K562 (cell line): ENCODE measurements at regions not wholly inside any gene's neighbourhood (a gene's known extent, or its start where the extent isn't known, plus 50 kb on each side); places are given as distances from the start of the nearest gene placed in this dataset.

ENCODE experiments used
- HSF4 ChIP-seq: fragments of 250-450 bp; sonication (Bioruptor Pico); IDR thresholded peaks from 2 replicates; pipeline ENCODE4 v2.1.2; 2022; ENCODE audit warnings: mild to moderate bottlenecking, moderate library complexity, borderline replicate concordance
- JUNB ChIP-seq: fragments of 450-650 bp; formaldehyde crosslinking; conservative IDR thresholded peaks from 2 replicates; pipeline ENCODE4 v1.4.0; 2020; ENCODE audit warnings: mild to moderate bottlenecking
- JUND ChIP-seq, 2 experiments: IDR thresholded peaks; 2 replicates in 1 of 2; 3 replicates in 1 of 2; pipeline ENCODE4 v1.6.1; 2011; ENCODE audit warnings: borderline replicate concordance in 2 of 2, low read depth in 2 of 2, low read length in 2 of 2, improper control_type of control experiment in 1 of 2, missing biosample characterization in 1 of 2, missing genetic modification characterization in 1 of 2, missing genetic modification reagents in 1 of 2
- ZNF23 ChIP-seq: fragments of 250-450 bp; sonication (Bioruptor Pico); IDR thresholded peaks from 2 replicates; pipeline ENCODE4 v1.4.0; 2020; ENCODE audit warnings: mild to moderate bottlenecking
- ZNF274 ChIP-seq: IDR thresholded peaks from 2 replicates; pipeline ENCODE4 v1.6.1; 2011; ENCODE audit warnings: low read depth, mild to moderate bottlenecking, low read length, moderate library complexity, borderline replicate concordance
- ZNF77 ChIP-seq: fragments of 250-450 bp; sonication (Bioruptor Pico); IDR thresholded peaks from 2 replicates; pipeline ENCODE4 v1.5.0; 2020
- TF ChIP-seq, protein P1 (sequence below), 2 experiments: fragments of 450-650 bp; formaldehyde crosslinking in 1 of 2; IDR thresholded peaks; 2 replicates each; pipeline versions ENCODE4 v1.4.0 to v1.6.1; 2014 to 2020; ENCODE audit warnings: mild to moderate bottlenecking in 2 of 2, borderline replicate concordance in 1 of 2, low read depth in 1 of 2
- TF ChIP-seq, protein P2 (sequence below), 3 experiments: IDR thresholded peaks in 2 of 3; conservative IDR thresholded peaks in 1 of 3; 2 replicates each; pipeline ENCODE4 v1.5.1; 2011 to 2012; ENCODE audit warnings: low read length in 3 of 3, mild to moderate bottlenecking in 3 of 3, control low read depth in 2 of 3, improper control_type of control experiment in 1 of 3, inconsistent platforms in 1 of 3, low read depth in 1 of 3, mixed read lengths in 1 of 3, moderate library complexity in 1 of 3; ENCODE audit not compliant: insufficient read depth in 2 of 3
- TF ChIP-seq, protein P3 (sequence below): sonication (generic); formaldehyde crosslinking; IDR thresholded peaks from 2 replicates; pipeline ENCODE4 v1.8.1; 2023; ENCODE audit warnings: mild to moderate bottlenecking, missing genetic modification reagents

DNA sequence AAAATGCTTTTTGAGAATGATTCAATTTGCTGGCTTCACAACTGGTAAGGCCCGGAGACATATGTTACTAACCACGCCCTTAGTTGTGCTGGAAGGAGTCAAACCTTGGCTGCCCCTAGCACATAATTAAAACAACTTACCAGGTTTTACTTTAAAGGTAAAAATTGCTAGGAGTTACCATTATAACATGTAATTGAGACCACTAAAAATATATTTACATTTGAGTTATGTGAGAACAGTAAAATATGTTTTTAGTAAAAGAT is 435.6 kb upstream of the CDH9 start:
- TF ChIP-seq, protein P1, sequence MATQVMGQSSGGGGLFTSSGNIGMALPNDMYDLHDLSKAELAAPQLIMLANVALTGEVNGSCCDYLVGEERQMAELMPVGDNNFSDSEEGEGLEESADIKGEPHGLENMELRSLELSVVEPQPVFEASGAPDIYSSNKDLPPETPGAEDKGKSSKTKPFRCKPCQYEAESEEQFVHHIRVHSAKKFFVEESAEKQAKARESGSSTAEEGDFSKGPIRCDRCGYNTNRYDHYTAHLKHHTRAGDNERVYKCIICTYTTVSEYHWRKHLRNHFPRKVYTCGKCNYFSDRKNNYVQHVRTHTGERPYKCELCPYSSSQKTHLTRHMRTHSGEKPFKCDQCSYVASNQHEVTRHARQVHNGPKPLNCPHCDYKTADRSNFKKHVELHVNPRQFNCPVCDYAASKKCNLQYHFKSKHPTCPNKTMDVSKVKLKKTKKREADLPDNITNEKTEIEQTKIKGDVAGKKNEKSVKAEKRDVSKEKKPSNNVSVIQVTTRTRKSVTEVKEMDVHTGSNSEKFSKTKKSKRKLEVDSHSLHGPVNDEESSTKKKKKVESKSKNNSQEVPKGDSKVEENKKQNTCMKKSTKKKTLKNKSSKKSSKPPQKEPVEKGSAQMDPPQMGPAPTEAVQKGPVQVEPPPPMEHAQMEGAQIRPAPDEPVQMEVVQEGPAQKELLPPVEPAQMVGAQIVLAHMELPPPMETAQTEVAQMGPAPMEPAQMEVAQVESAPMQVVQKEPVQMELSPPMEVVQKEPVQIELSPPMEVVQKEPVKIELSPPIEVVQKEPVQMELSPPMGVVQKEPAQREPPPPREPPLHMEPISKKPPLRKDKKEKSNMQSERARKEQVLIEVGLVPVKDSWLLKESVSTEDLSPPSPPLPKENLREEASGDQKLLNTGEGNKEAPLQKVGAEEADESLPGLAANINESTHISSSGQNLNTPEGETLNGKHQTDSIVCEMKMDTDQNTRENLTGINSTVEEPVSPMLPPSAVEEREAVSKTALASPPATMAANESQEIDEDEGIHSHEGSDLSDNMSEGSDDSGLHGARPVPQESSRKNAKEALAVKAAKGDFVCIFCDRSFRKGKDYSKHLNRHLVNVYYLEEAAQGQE (IDR thresholded peaks at IDR 0.05; ENCODE audit: borderline replicate concordance), result no peak
- TF ChIP-seq, protein P1 (CRISPR knock-in tag; IDR thresholded peaks at IDR 0.05; ENCODE audit: low read depth), result no peak
- TF ChIP-seq ZNF23 (CRISPR knock-in tag) (no peak), ZNF77 (CRISPR knock-in tag) (no peak), HSF4 (CRISPR knock-in tag) (no peak), ZNF274 (no peak), JUND (IDR thresholded peaks at IDR 0.05; ENCODE audit: borderline replicate concordance, low read depth, low read length) (no peak), JUND (tag; IDR thresholded peaks at IDR 0.05; ENCODE audit: borderline replicate concordance, low read depth, low read length) (no peak), JUNB (CRISPR knock-in tag) (no peak)
- TF ChIP-seq, protein P2, sequence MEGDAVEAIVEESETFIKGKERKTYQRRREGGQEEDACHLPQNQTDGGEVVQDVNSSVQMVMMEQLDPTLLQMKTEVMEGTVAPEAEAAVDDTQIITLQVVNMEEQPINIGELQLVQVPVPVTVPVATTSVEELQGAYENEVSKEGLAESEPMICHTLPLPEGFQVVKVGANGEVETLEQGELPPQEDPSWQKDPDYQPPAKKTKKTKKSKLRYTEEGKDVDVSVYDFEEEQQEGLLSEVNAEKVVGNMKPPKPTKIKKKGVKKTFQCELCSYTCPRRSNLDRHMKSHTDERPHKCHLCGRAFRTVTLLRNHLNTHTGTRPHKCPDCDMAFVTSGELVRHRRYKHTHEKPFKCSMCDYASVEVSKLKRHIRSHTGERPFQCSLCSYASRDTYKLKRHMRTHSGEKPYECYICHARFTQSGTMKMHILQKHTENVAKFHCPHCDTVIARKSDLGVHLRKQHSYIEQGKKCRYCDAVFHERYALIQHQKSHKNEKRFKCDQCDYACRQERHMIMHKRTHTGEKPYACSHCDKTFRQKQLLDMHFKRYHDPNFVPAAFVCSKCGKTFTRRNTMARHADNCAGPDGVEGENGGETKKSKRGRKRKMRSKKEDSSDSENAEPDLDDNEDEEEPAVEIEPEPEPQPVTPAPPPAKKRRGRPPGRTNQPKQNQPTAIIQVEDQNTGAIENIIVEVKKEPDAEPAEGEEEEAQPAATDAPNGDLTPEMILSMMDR (IDR thresholded peaks at IDR 0.05 in 2 of 3, conservative IDR thresholded peaks at IDR 0.05 in 1 of 3; ENCODE audit: insufficient read depth in 2 of 3, low read depth in 1 of 3, low read length in 3 of 3), result no peak
- TF ChIP-seq, protein P3, sequence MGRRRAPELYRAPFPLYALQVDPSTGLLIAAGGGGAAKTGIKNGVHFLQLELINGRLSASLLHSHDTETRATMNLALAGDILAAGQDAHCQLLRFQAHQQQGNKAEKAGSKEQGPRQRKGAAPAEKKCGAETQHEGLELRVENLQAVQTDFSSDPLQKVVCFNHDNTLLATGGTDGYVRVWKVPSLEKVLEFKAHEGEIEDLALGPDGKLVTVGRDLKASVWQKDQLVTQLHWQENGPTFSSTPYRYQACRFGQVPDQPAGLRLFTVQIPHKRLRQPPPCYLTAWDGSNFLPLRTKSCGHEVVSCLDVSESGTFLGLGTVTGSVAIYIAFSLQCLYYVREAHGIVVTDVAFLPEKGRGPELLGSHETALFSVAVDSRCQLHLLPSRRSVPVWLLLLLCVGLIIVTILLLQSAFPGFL (CRISPR knock-in tag), result no peak
